Uterus (tissue), 3 donors: ENCODE measurements at regions not wholly inside any gene's neighbourhood (a gene's known extent, or its start where the extent isn't known, plus 50 kb on each side); places are given as distances from the start of the nearest gene placed in this dataset.

Experiments used
- DNase-seq, 2 donors: peaks; one replicate each; pipeline ENCODE4 v3.0.0-alpha.2; 2019 to 2020
- H3K27ac ChIP-seq, 2 donors: fragments of 200-600 bp; sonication (generic); 1 replicate in 1 of 2; 2 replicates in 1 of 2; pipeline ENCODE4 v1.5.1; 2016 to 2018
- H3K27me3 ChIP-seq, 2 donors: fragments of 200-600 bp; sonication (generic); one replicate each; pipeline ENCODE4 v1.5.1; 2018 to 2019; ENCODE audit warnings: control low read depth in 1 of 2
- H3K36me3 ChIP-seq, 2 donors: fragments of 200-600 bp; sonication (generic); one replicate each; pipeline ENCODE4 v1.5.1; 2019; ENCODE audit warnings: control low read depth in 1 of 2
- H3K4me1 ChIP-seq, 2 donors: fragments of 200-600 bp; sonication (generic); one replicate each; pipeline ENCODE4 v1.5.1; 2018 to 2019; ENCODE audit warnings: control low read depth in 1 of 2
- H3K4me3 ChIP-seq, 2 donors: fragments of 200-600 bp; sonication (generic); 1 replicate in 1 of 2; 2 replicates in 1 of 2; pipeline ENCODE4 v1.5.1; 2018 to 2019; ENCODE audit warnings: mild to moderate bottlenecking in 1 of 2
- H3K9me3 ChIP-seq, 2 donors: fragments of 200-600 bp; sonication (generic); one replicate each; pipeline ENCODE4 v1.5.1; 2019; ENCODE audit warnings: control low read depth in 1 of 2
- CTCF ChIP-seq, 4 experiments: fragments of 200-600 bp in 2 of 4; fragments of 450-650 bp in 2 of 4; sonication (generic) in 2 of 4; IDR thresholded peaks; one replicate each; pipeline ENCODE4 v1.5.1; 2016 to 2019; ENCODE audit warnings: antibody characterized with exemption in 4 of 4, mild to moderate bottlenecking in 2 of 4, moderate library complexity in 1 of 4
- POLR2A ChIP-seq, 2 donors: fragments of 450-650 bp; IDR thresholded peaks; one replicate each; pipeline ENCODE4 v1.6.1; 2016; ENCODE audit warnings: antibody characterized with exemption in 2 of 2, mild to moderate bottlenecking in 1 of 2, moderate library complexity in 1 of 2
- intact Hi-C: fragments of 100-400 bp; cut with DNase I; formaldehyde crosslinking; loops from one replicate; pipeline ENCODE4 v1.15.1; 2023; ENCODE audit warnings: low total_unique reads
- donor health status: DM: yes; HTN: yes; CAD: no.

- no peaks in the 10 kb centered on the region for H3K36me3 ChIP-seq
- H3K27me3 ChIP-seq, result no peaks in the 10 kb centered on the region
- intact Hi-C loops, result no loop called here
- no peak for TF ChIP-seq CTCF (IDR thresholded peaks at IDR 0.05)
- no peak for TF ChIP-seq POLR2A (IDR thresholded peaks at IDR 0.05)
- no peak overlapping the region for H3K27ac ChIP-seq
- no peaks in the 10 kb centered on the region for H3K9me3 ChIP-seq
- H3K4me3 ChIP-seq, result no peak overlapping the region
- DNase-seq, result no peak
- no peaks in the 10 kb centered on the region for H3K4me1 ChIP-seq
These were observed 329.7 kb downstream of the GPAT3 start for GRCh38 chr4:83865417-83866150.

- Histone ChIP-seq H3K27me3 (no peaks in the 10 kb centered on the region), H3K9me3 (no peaks in the 10 kb centered on the region), H3K4me3 (no peak overlapping the region), H3K27ac (no peak overlapping the region), H3K4me1 (no peaks in the 10 kb centered on the region), H3K36me3 (no peaks in the 10 kb centered on the region)
- DNase-seq, result no peak
- TF ChIP-seq POLR2A (IDR thresholded peaks at IDR 0.05), result no peak
- no peak for TF ChIP-seq CTCF (IDR thresholded peaks at IDR 0.05)
- intact Hi-C loops, result no loop called here
These were observed 328.3 kb downstream of the GPAT3 start for GRCh38 chr4:83864097-83864817.

GRCh38 chr4:83862471-83862870, 326.6 kb downstream of the GPAT3 start:
- no peak for DNase-seq
- no peak overlapping the region for H3K4me3 ChIP-seq
- H3K9me3 ChIP-seq, result no peaks in the 10 kb centered on the region
- no peaks in the 10 kb centered on the region for H3K4me1 ChIP-seq
- TF ChIP-seq CTCF (IDR thresholded peaks at IDR 0.05) (no peak), POLR2A (IDR thresholded peaks at IDR 0.05) (no peak)
- intact Hi-C loops, result no loop called here
- no peaks in the 10 kb centered on the region for H3K27me3 ChIP-seq
- no peak overlapping the region for H3K27ac ChIP-seq
- no peaks in the 10 kb centered on the region for H3K36me3 ChIP-seq

- H3K27ac ChIP-seq, result no peak overlapping the region
- intact Hi-C loops, result no loop called here
- no peak for DNase-seq
These were observed 324.3 kb downstream of the GPAT3 start for GRCh38 chr4:83860200-83860599.

More at GRCh38 chr4:83860200-83860599, 324.3 kb downstream of the GPAT3 start:
- no peaks in the 10 kb centered on the region for H3K36me3 ChIP-seq
- TF ChIP-seq POLR2A (IDR thresholded peaks at IDR 0.05) (no peak), CTCF (IDR thresholded peaks at IDR 0.05) (no peak)
- H3K9me3 ChIP-seq, result no peaks in the 10 kb centered on the region
- no peaks in the 10 kb centered on the region for H3K27me3 ChIP-seq
- no peak overlapping the region for H3K4me3 ChIP-seq
- H3K4me1 ChIP-seq, result no peaks in the 10 kb centered on the region
